ENCODE measurements at regions not wholly inside any gene's neighbourhood (a gene's known extent, or its start where the extent isn't known, plus 50 kb on each side); places are given as distances from the start of the nearest gene placed in this dataset.

GRCh38 chr4:156144961-156145360, 191.3 kb upstream of the CTSO start:
- Histone ChIP-seq H3K27me3 (no peaks in the 10 kb centered on the region), H3K36me3 (no peaks in the 10 kb centered on the region), H3K4me1 (no peaks in the 10 kb centered on the region), H3K4me3 (no peak overlapping the region), H3K9me3 (no peaks in the 10 kb centered on the region), H3K27ac (no peak overlapping the region)
- no peak for DNase-seq (ENCODE audit: low spot score in 2 of 2)
- TF ChIP-seq POLR2A (IDR thresholded peaks at IDR 0.05) (no peak), CTCF (IDR thresholded peaks at IDR 0.05) (no peak)
- WGBS, 2 donors, result 81 to 89% methylated on average over 3 of the region's 3 CpGs

GRCh38 chr4:156138781-156139280, 185.2 kb upstream of the CTSO start:
- Histone ChIP-seq H3K4me1 (no peaks in the 10 kb centered on the region), H3K27ac (no peak overlapping the region), H3K36me3 (no peaks in the 10 kb centered on the region), H3K9me3 (no peaks in the 10 kb centered on the region), H3K27me3 (no peaks in the 10 kb centered on the region), H3K4me3 (no peak overlapping the region)
- 55 to 59% methylated on average over 9 of the region's 9 CpGs for WGBS, 2 donors
- TF ChIP-seq POLR2A (IDR thresholded peaks at IDR 0.05) (no peak), EP300 (IDR thresholded peaks at IDR 0.05) (no peak), CTCF (IDR thresholded peaks at IDR 0.05) (no peak)
- no peak for DNase-seq (ENCODE audit: low spot score in 2 of 2)

GRCh38 chr4:156137679-156138473, 184.2 kb upstream of the CTSO start:
- no peak for TF ChIP-seq EP300 (IDR thresholded peaks at IDR 0.05)
- no peak for TF ChIP-seq POLR2A (IDR thresholded peaks at IDR 0.05)
- no peak for TF ChIP-seq CTCF (IDR thresholded peaks at IDR 0.05)
- no peaks in the 10 kb centered on the region for H3K4me1 ChIP-seq
- 64 to 66% methylated on average over 9 of the region's 9 CpGs for WGBS, 2 donors
- no peak for DNase-seq (ENCODE audit: low spot score in 2 of 2)
- H3K9me3 ChIP-seq, result no peaks in the 10 kb centered on the region
- H3K36me3 ChIP-seq, result no peaks in the 10 kb centered on the region
- H3K4me3 ChIP-seq, result no peak overlapping the region
- no peaks in the 10 kb centered on the region for H3K27me3 ChIP-seq
- H3K27ac ChIP-seq, result no peak overlapping the region

- H3K36me3 ChIP-seq, result no peaks in the 10 kb centered on the region
- WGBS, 2 donors, result 59 to 72% methylated on average over 2 of the region's 2 CpGs
Measured at GRCh38 chr4:156132196-156132595, 178.5 kb upstream of the CTSO start.

More at GRCh38 chr4:156132196-156132595, 178.5 kb upstream of the CTSO start:
- Histone ChIP-seq H3K27me3 (no peaks in the 10 kb centered on the region), H3K4me1 (no peaks in the 10 kb centered on the region), H3K9me3 (no peaks in the 10 kb centered on the region), H3K4me3 (no peak overlapping the region), H3K27ac (no peak overlapping the region)
- TF ChIP-seq EP300 (IDR thresholded peaks at IDR 0.05) (no peak), POLR2A (IDR thresholded peaks at IDR 0.05) (no peak), CTCF (IDR thresholded peaks at IDR 0.05) (no peak)
- DNase-seq (ENCODE audit: low spot score in 2 of 2), result no peak
